ENCODE measurements at regions not wholly inside any gene's neighbourhood (a gene's known extent, or its start where the extent isn't known, plus 50 kb on each side); places are given as distances from the start of the nearest gene placed in this dataset.

- no peak for TF ChIP-seq EP300 (IDR thresholded peaks at IDR 0.05; ENCODE audit: borderline replicate concordance)
- no peak for TF ChIP-seq RAD21 (IDR thresholded peaks at IDR 0.05; ENCODE audit: low read depth)
- no peak for TF ChIP-seq REST (IDR thresholded peaks at IDR 0.05; ENCODE audit: low read depth)
- TF ChIP-seq TCF12 (IDR thresholded peaks at IDR 0.05; ENCODE audit: low read depth): no peak
- TF ChIP-seq CEBPB (IDR thresholded peaks at IDR 0.05): no peak
- no peak for TF ChIP-seq NFIC (IDR thresholded peaks at IDR 0.05)
- no peak for TF ChIP-seq MAX (IDR thresholded peaks at IDR 0.05)
- TF ChIP-seq FOXM1 (IDR thresholded peaks at IDR 0.05; ENCODE audit: borderline replicate concordance, low read depth): no peak
Measured at GRCh38 chr2:194696690-194697089, 960.3 kb upstream of the SLC39A10 start.
